AG10803 (cell line): ENCODE measurements at regions not wholly inside any gene's neighbourhood (a gene's known extent, or its start where the extent isn't known, plus 50 kb on each side); places are given as distances from the start of the nearest gene placed in this dataset.

Source experiments
- DNase-seq: peaks from one replicate; pipeline ENCODE4 v3.0.0; 2010; ENCODE audit warnings: low read depth
- H3K4me3 ChIP-seq: 2 replicates; pipeline ENCODE4 v1.5.1; 2011; ENCODE audit warnings: mild to moderate bottlenecking, low read length, control low read depth
- CTCF ChIP-seq: conservative IDR thresholded peaks from 2 replicates; pipeline ENCODE4 v1.5.1; 2011; ENCODE audit warnings: mild to moderate bottlenecking, low read length, control low read depth, inconsistent platforms

- H3K4me3 ChIP-seq: no peak overlapping the region
- no peak for TF ChIP-seq CTCF
- no peak for DNase-seq
Observed at GRCh38 chr10:128289621-128290020, 163.4 kb upstream of the MKI67 start.

- no peak overlapping the region for H3K4me3 ChIP-seq
- DNase-seq: no peak
- TF ChIP-seq CTCF: no peak
Observed at GRCh38 chr10:128295003-128295402, 168.8 kb upstream of the MKI67 start.

GRCh38 chr10:128296253-128297007 lies 170.2 kb upstream of the MKI67 start:
- DNase-seq: no peak
- no peak for TF ChIP-seq CTCF
- no peak overlapping the region for H3K4me3 ChIP-seq

- no peak for DNase-seq
- TF ChIP-seq CTCF: no peak
Observed at GRCh38 chr10:128297709-128298378, 171.6 kb upstream of the MKI67 start.

GRCh38 chr10:128298587-128298986 lies 172.4 kb upstream of the MKI67 start:
- TF ChIP-seq CTCF: no peak
- H3K4me3 ChIP-seq: no peak overlapping the region
- no peak for DNase-seq

More at GRCh38 chr10:128297709-128298378, 171.6 kb upstream of the MKI67 start:
- no peak overlapping the region for H3K4me3 ChIP-seq

GRCh38 chr10:128300290-128300824 lies 174.1 kb upstream of the MKI67 start:
- H3K4me3 ChIP-seq: no peak overlapping the region
- TF ChIP-seq CTCF: no peak
- DNase-seq: no peak

- DNase-seq: no peak
- no peak for TF ChIP-seq CTCF
- no peak overlapping the region for H3K4me3 ChIP-seq
Observed at GRCh38 chr10:128301051-128301450, 174.8 kb upstream of the MKI67 start.
